ENCODE measurements at regions not wholly inside any gene's neighbourhood (a gene's known extent, or its start where the extent isn't known, plus 50 kb on each side); places are given as distances from the start of the nearest gene placed in this dataset.

- TF ChIP-seq CTCF (IDR thresholded peaks at IDR 0.05) (no peak), POLR2A (IDR thresholded peaks at IDR 0.05) (no peak)
Measured at GRCh38 chr7:50957855-50958254, 175.2 kb upstream of the GRB10 start.

Measured in sigmoid colon (tissue), 3 donors.